ENCODE measurements at regions not wholly inside any gene's neighbourhood (a gene's known extent, or its start where the extent isn't known, plus 50 kb on each side); places are given as distances from the start of the nearest gene placed in this dataset.
"Not testable (repeated sequence)": the region's sequence is repeated elsewhere in the genome, so short reads cannot be mapped to it uniquely, and the experiment has no call there.

DNA sequence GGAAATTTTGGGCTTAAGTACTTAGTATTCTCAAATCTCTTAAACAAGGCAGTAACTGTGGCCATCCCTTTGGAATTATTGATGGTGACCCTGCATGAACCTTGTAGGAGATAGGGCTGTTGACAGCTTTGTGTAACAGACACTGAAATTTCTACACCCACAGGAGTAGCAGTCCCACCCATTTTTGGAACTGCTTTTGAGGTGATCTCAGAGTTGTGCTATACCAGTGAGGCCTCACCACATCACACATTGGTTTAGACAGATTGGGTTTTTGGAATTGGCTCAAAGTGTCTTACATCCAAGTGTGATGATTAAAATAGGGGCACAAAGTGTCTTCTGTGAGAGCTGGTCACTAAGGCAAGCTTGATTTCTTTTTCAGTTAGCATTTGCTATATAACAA lies 105.6 kb upstream of the CRYM start:
- BruUV-seq (replicated peaks); H3K4me3 ChIP-seq (ENCODE audit: low read depth in 2 of 2, low read length in 2 of 2); H3K4me1 ChIP-seq (ENCODE audit: control insufficient read depth, insufficient read depth, low read length); in situ Hi-C loops (cut with HindIII; ENCODE audit: low pct_unique_long_range_greater_than_20kb, low sequenced_read_pairs); POLR2A ChIA-PET; H3K36me3 ChIP-seq (ENCODE audit: control insufficient read depth, insufficient read depth, low read length); H3K27ac ChIP-seq (ENCODE audit: low read length); H3K9me3 ChIP-seq (ENCODE audit: control insufficient read depth, insufficient read depth, low read depth, low read length); intact Hi-C loops (cut with micrococcal nuclease; ENCODE audit: unreplicated experiment); DNase-seq (ENCODE audit: low read depth, low spot score); ATAC-seq; H3K27me3 ChIP-seq (ENCODE audit: control insufficient read depth, insufficient read depth, low read length); CTCF ChIA-PET: not testable (repeated sequence)

DNA sequence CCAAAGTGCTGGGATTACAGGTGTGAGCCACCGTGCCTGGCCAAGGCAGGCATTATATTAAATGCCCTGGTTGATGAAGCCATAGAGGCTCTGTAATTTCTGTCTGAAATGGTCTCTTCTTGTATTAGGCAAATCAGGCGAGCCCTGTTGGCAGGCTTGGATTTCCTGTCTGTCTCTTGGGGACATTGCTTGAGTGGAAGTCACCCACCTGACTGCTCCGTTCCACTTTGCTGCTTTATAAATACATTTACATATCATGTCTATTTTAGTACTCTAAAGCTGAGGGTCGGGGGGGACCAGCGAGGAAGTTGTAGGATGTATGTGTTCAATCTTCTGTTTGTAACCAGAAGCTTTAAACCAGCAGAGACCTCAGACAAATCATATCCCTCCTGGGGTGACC lies 101.6 kb upstream of the CRYM start:
- H3K4me1 ChIP-seq (ENCODE audit: control insufficient read depth, insufficient read depth, low read length); H3K4me3 ChIP-seq (ENCODE audit: low read depth in 2 of 2, low read length in 2 of 2); H3K9me3 ChIP-seq (ENCODE audit: control insufficient read depth, insufficient read depth, low read depth, low read length); H3K27ac ChIP-seq (ENCODE audit: low read length); BruUV-seq (replicated peaks); H3K36me3 ChIP-seq (ENCODE audit: control insufficient read depth, insufficient read depth, low read length); ATAC-seq; CTCF ChIA-PET; intact Hi-C loops (cut with micrococcal nuclease; ENCODE audit: unreplicated experiment); in situ Hi-C loops (cut with HindIII; ENCODE audit: low pct_unique_long_range_greater_than_20kb, low sequenced_read_pairs); POLR2A ChIA-PET; DNase-seq (ENCODE audit: low read depth, low spot score); H3K27me3 ChIP-seq (ENCODE audit: control insufficient read depth, insufficient read depth, low read length): not testable (repeated sequence)

DNA sequence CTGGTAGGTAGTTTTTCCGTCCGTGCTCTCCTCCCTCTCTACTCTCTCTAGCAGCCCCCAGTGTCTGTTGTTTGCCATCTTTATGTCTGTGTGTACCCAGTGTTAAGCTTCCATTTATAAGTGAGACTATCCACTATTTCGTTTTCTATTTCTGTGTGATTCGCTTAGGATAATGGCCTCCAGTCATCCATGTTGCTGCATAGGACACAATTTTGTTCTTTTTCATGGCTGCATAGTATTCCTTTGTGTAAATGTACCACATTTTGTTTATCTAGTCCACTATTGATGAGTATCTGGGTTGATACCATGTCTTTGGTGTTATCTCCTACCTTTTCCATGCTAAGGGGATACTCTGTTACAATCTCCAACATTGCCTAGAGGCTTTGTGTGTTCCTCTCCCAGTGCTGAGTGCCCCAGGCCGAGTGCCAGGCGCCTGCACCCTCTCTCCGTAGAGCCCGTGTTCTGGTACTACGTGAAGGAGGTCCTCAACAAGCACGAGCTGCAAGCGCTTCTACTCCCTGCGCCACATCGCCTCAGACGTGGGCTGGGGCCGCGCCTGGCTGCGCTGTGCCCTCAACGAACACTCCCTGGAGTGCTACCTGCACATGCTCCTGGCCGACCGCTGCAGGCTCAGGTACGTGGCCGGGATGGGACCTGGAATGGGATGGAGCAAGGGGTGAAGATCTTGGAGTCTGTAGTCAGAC lies 98.3 kb upstream of the CRYM start:
- H3K4me1 ChIP-seq (ENCODE audit: control insufficient read depth, insufficient read depth, low read length); intact Hi-C loops (cut with micrococcal nuclease; ENCODE audit: unreplicated experiment); ATAC-seq; BruUV-seq (replicated peaks); H3K27me3 ChIP-seq (ENCODE audit: control insufficient read depth, insufficient read depth, low read length); H3K27ac ChIP-seq (ENCODE audit: low read length); H3K4me3 ChIP-seq (ENCODE audit: low read depth in 2 of 2, low read length in 2 of 2); DNase-seq (ENCODE audit: low read depth, low spot score); H3K36me3 ChIP-seq (ENCODE audit: control insufficient read depth, insufficient read depth, low read length); in situ Hi-C loops (cut with HindIII; ENCODE audit: low pct_unique_long_range_greater_than_20kb, low sequenced_read_pairs); H3K9me3 ChIP-seq (ENCODE audit: control insufficient read depth, insufficient read depth, low read depth, low read length); CTCF ChIA-PET: not testable (repeated sequence)
- POLR2A ChIA-PET: interaction anchor here (0.6 kb wide), 1 partner anchor 85 kb away, joined by 6 read pairs; no protein-coding TSS in a partner anchor

DNA sequence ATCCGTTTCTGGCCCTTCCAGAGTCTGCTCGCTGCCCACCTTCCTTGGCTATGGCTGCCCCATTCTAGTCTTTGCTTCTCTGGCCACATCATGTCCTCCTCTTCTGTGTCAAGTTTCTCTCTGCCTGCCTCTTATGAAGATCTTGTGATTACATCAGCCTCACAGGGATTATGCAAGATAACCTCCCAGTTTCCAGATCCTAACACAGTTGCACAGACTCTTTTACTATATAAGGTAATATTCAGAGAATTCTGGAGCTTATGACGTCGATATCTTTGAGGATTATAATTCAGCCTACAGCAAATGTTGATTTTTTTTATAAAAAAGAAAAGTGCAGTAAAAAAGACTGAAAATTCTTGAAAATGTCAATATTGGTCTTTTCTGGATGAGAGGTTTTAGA lies 97.2 kb upstream of the CRYM start:
- H3K4me3 ChIP-seq (ENCODE audit: low read depth in 2 of 2, low read length in 2 of 2); ATAC-seq; H3K9me3 ChIP-seq (ENCODE audit: control insufficient read depth, insufficient read depth, low read depth, low read length); CTCF ChIA-PET; H3K27me3 ChIP-seq (ENCODE audit: control insufficient read depth, insufficient read depth, low read length); POLR2A ChIA-PET; intact Hi-C loops (cut with micrococcal nuclease; ENCODE audit: unreplicated experiment); H3K4me1 ChIP-seq (ENCODE audit: control insufficient read depth, insufficient read depth, low read length); BruUV-seq (replicated peaks); H3K36me3 ChIP-seq (ENCODE audit: control insufficient read depth, insufficient read depth, low read length); DNase-seq (ENCODE audit: low read depth, low spot score); in situ Hi-C loops (cut with HindIII; ENCODE audit: low pct_unique_long_range_greater_than_20kb, low sequenced_read_pairs); H3K27ac ChIP-seq (ENCODE audit: low read length): not testable (repeated sequence)

DNA sequence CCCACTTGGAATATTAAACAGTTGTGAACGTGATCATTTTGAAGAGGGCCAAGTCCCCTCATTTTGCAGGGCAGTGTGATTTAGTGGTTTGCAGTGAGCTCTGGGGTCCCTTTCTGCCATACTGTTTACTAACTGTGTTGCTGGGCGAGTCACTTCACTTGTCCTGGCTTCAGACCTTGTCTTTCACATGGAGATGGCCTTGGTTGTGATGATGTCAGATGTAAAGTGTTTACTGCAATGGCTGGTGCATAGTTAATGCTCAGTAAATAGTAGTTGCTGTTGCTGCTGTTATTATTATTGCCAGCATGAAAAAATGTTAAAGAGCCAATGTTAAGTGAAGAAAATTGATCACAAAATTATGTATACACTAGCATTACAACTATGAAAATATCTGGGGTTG lies 95.4 kb upstream of the CRYM start:
- H3K4me3 ChIP-seq (ENCODE audit: low read depth in 2 of 2, low read length in 2 of 2); ATAC-seq; DNase-seq (ENCODE audit: low read depth, low spot score); POLR2A ChIA-PET; H3K36me3 ChIP-seq (ENCODE audit: control insufficient read depth, insufficient read depth, low read length); BruUV-seq (replicated peaks); H3K9me3 ChIP-seq (ENCODE audit: control insufficient read depth, insufficient read depth, low read depth, low read length); H3K27ac ChIP-seq (ENCODE audit: low read length); intact Hi-C loops (cut with micrococcal nuclease; ENCODE audit: unreplicated experiment); in situ Hi-C loops (cut with HindIII; ENCODE audit: low pct_unique_long_range_greater_than_20kb, low sequenced_read_pairs); H3K27me3 ChIP-seq (ENCODE audit: control insufficient read depth, insufficient read depth, low read length); H3K4me1 ChIP-seq (ENCODE audit: control insufficient read depth, insufficient read depth, low read length); CTCF ChIA-PET: not testable (repeated sequence)

DNA sequence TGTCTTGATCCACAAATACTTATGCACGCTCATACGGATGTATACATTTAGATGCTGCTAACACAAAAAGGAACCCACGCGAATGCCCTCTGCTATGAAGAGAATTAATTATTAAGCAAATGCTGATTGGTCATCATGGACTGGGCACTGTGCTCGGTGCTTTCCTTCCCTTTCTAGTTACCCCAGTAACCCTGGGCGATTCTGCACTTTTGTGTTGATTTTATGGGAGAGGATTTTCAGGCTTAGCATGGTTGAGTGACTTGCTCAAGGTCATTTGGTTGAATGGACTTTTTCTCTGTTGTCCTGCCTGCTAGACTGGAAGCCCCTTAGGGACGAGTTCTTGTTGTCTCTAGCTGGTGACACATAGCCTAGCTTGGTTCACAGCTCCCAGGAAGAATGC lies 94.8 kb upstream of the CRYM start:
- H3K4me3 ChIP-seq (ENCODE audit: low read depth in 2 of 2, low read length in 2 of 2); H3K36me3 ChIP-seq (ENCODE audit: control insufficient read depth, insufficient read depth, low read length); DNase-seq (ENCODE audit: low read depth, low spot score); intact Hi-C loops (cut with micrococcal nuclease; ENCODE audit: unreplicated experiment); POLR2A ChIA-PET; H3K27ac ChIP-seq (ENCODE audit: low read length); BruUV-seq (replicated peaks); in situ Hi-C loops (cut with HindIII; ENCODE audit: low pct_unique_long_range_greater_than_20kb, low sequenced_read_pairs); CTCF ChIA-PET; ATAC-seq; H3K4me1 ChIP-seq (ENCODE audit: control insufficient read depth, insufficient read depth, low read length); H3K27me3 ChIP-seq (ENCODE audit: control insufficient read depth, insufficient read depth, low read length); H3K9me3 ChIP-seq (ENCODE audit: control insufficient read depth, insufficient read depth, low read depth, low read length): not testable (repeated sequence)

DNA sequence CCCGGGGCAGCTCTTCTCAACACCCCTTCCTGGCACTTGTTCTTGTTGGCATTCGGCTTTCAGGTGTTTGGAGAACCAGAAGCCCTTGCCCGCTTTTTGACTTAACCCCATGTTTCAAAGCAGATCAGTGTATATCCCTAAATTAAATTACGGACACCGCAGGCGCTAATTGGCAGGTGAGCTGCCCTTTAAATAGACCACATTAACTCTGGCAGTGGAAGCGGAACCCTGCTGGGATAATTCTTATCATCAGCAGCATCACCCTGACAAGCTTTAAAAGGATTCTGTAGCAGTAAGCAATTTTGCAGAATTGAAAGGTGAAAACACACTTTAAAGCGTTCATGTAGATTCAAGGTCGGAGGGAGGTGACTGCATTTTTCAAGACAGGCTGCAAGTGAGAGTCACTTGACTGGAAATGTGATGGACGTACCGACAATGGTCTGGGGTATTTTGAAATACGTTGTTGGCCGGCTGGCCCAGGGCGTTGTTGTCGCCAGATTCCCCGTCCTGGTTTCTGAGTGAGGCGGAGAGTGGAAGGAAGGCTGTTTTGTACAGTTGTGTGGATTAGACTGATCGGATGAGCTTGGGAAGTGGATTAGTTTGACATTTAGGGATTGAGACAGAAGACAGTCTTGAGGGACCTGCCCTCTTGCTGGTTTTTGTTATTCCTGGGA lies 94.2 kb upstream of the CRYM start:
- ATAC-seq; H3K4me1 ChIP-seq (ENCODE audit: control insufficient read depth, insufficient read depth, low read length); H3K4me3 ChIP-seq (ENCODE audit: low read depth in 2 of 2, low read length in 2 of 2); in situ Hi-C loops (cut with HindIII; ENCODE audit: low pct_unique_long_range_greater_than_20kb, low sequenced_read_pairs); H3K27me3 ChIP-seq (ENCODE audit: control insufficient read depth, insufficient read depth, low read length); POLR2A ChIA-PET; H3K27ac ChIP-seq (ENCODE audit: low read length); DNase-seq (ENCODE audit: low read depth, low spot score); BruUV-seq (replicated peaks); H3K36me3 ChIP-seq (ENCODE audit: control insufficient read depth, insufficient read depth, low read length); intact Hi-C loops (cut with micrococcal nuclease; ENCODE audit: unreplicated experiment); H3K9me3 ChIP-seq (ENCODE audit: control insufficient read depth, insufficient read depth, low read depth, low read length); CTCF ChIA-PET: not testable (repeated sequence)
